HepG2 (cell line): ENCODE measurements at regions not wholly inside any gene's neighbourhood (a gene's known extent, or its start where the extent isn't known, plus 50 kb on each side); places are given as distances from the start of the nearest gene placed in this dataset.

Experiments
- ATAC-seq: fragments of 200-7000 bp; cut with Tn5 transposase; 3 replicates; pipeline ENCODE4 v1.9.1; 2020; ENCODE audit warnings: mild to moderate bottlenecking, moderate library complexity
- BruUV-seq: library from RNA; stranded (reverse); fragments of 400-500 nt; replicated peaks from 2 replicates; lab custom pipeline; 2021; lab: Mats Ljungman, UMichigan
- CTCF ChIA-PET: fragments of 300-600 bp; formaldehyde crosslinking; extraction: SDS; loops from one replicate; lab custom pipeline; 2021; ENCODE audit warnings: low total read pairs, inconsistent platforms, low intra/inter-chr PET ratio; lab: Yijun Ruan, JAX
- POLR2A ChIA-PET: fragments of 350-600 bp; sonication (Branson Sonifier 250); formaldehyde crosslinking; loops from one replicate; lab custom pipeline; 2020; ENCODE audit warnings: antibody characterized with exemption, inconsistent platforms; lab: Yijun Ruan, JAX
- DNase-seq: peaks from one replicate; pipeline ENCODE4 v3.0.0-alpha.2; 2015; ENCODE audit warnings: low spot score
- FAIRE-seq: peaks from 3 replicates; lab custom pipeline; 2011; peaks lifted over from hg19 to GRCh38; lab: Jason Lieb, UNC
- H2AFZ ChIP-seq: one replicate; pipeline ENCODE4 v1.6.1; 2011; ENCODE audit warnings: low read length, inconsistent platforms
- H3K27ac ChIP-seq: fragments of 300-600 bp; 3 replicates; pipeline ENCODE4 v1.8.0; 2011; ENCODE audit warnings: mixed run types, mild to moderate bottlenecking, mixed read lengths, low read length, inconsistent platforms; ENCODE audit not compliant: insufficient read depth; ENCODE audit errors: extremely low read length
- H3K27me3 ChIP-seq, 2 experiments: fragments of 200-600 bp in 1 of 2; 2 replicates in 1 of 2; 3 replicates in 1 of 2; pipeline versions ENCODE4 v1.6.0 to v1.8.0; 2011; ENCODE audit warnings: low read length in 2 of 2, mild to moderate bottlenecking in 2 of 2, moderate library complexity in 2 of 2, inconsistent platforms in 1 of 2; ENCODE audit not compliant: insufficient read depth in 2 of 2, control insufficient read depth in 1 of 2
- H3K36me3 ChIP-seq, 2 experiments: fragments of 200-600 bp in 1 of 2; replicated peaks in 1 of 2; 2 replicates in 1 of 2; 3 replicates in 1 of 2; pipeline versions ENCODE4 v1.5.1 to v1.8.0; 2011; ENCODE audit warnings: low read length in 2 of 2, inconsistent platforms in 1 of 2; ENCODE audit not compliant: insufficient read depth in 2 of 2, control insufficient read depth in 1 of 2
- H3K4me1 ChIP-seq: 2 replicates; pipeline ENCODE4 v1.5.1; 2012; ENCODE audit warnings: low read length, inconsistent platforms; ENCODE audit not compliant: insufficient read depth
- H3K4me2 ChIP-seq: 2 replicates; pipeline ENCODE4 v1.6.0; 2011; ENCODE audit warnings: low read depth, low read length, inconsistent platforms
- H3K4me3 ChIP-seq, 3 experiments: fragments of 200-600 bp in 1 of 3; sonication (generic), shearing (Covaris generic) in 1 of 3; replicated peaks in 1 of 3; 2 replicates each; pipeline ENCODE4 v1.5.1; 2011 to 2016; ENCODE audit warnings: low read length in 3 of 3, inconsistent platforms in 2 of 3, low read depth in 2 of 3, mild to moderate bottlenecking in 2 of 3, control low read depth in 1 of 3, mixed read lengths in 1 of 3; ENCODE audit not compliant: insufficient read depth in 1 of 3
- H3K79me2 ChIP-seq: one replicate; pipeline ENCODE4 v1.6.1; 2011; ENCODE audit warnings: low read length, inconsistent platforms; ENCODE audit not compliant: insufficient read depth
- H3K9ac ChIP-seq: 2 replicates; pipeline ENCODE4 v1.6.0; 2011; ENCODE audit warnings: mild to moderate bottlenecking, low read depth, low read length, inconsistent platforms; ENCODE audit not compliant: insufficient read depth
- H3K9me3 ChIP-seq: 2 replicates; pipeline ENCODE4 v1.5.1; 2012; ENCODE audit warnings: mild to moderate bottlenecking, low read length
- H4K20me1 ChIP-seq: 2 replicates; pipeline ENCODE4 v1.6.0; 2011; ENCODE audit warnings: inconsistent platforms, mild to moderate bottlenecking, low read length, moderate library complexity; ENCODE audit not compliant: insufficient read depth
- CAMTA2 ChIP-seq: sonication (generic); formaldehyde crosslinking; IDR thresholded peaks from 2 replicates; pipeline ENCODE4 v1.4.0; 2020; ENCODE audit warnings: mild to moderate bottlenecking, missing genetic modification reagents, borderline replicate concordance
- CSRNP1 ChIP-seq: sonication (generic); formaldehyde crosslinking; IDR thresholded peaks from 2 replicates; pipeline ENCODE4 v1.8.1; 2023; ENCODE audit warnings: mild to moderate bottlenecking, missing genetic modification reagents
- EEA1 ChIP-seq: sonication (generic); formaldehyde crosslinking; IDR thresholded peaks from 2 replicates; pipeline ENCODE4 v1.5.1; 2020; ENCODE audit warnings: mild to moderate bottlenecking, missing genetic modification reagents, borderline replicate concordance
- IRF2 ChIP-seq: IDR thresholded peaks from 2 replicates; pipeline ENCODE4 v1.6.1; 2018; ENCODE audit warnings: missing genetic modification reagents, missing compliant biosample characterization
- RAD21 ChIP-seq: fragments of 450-650 bp; formaldehyde crosslinking; IDR thresholded peaks from 2 replicates; pipeline ENCODE4 v1.5.0; 2020; ENCODE audit warnings: mild to moderate bottlenecking
- SMARCE1 ChIP-seq: fragments of 450-650 bp; IDR thresholded peaks from 2 replicates; pipeline ENCODE4 v1.6.1; 2017; ENCODE audit warnings: borderline replicate concordance
- XRCC5 ChIP-seq: fragments of 200-400 bp; formaldehyde crosslinking; optimal IDR thresholded peaks from 2 replicates; pipeline ENCODE3; 2017; ENCODE audit warnings: mild to moderate bottlenecking, low read length
- ZBTB7A ChIP-seq: sonication (generic); formaldehyde crosslinking; IDR thresholded peaks from 2 replicates; pipeline ENCODE4 v1.8.0; 2022; ENCODE audit warnings: mild to moderate bottlenecking, missing genetic modification reagents
- ZC3H4 ChIP-seq: sonication (generic); formaldehyde crosslinking; IDR thresholded peaks from 2 replicates; pipeline ENCODE4 v1.4.0; 2020; ENCODE audit warnings: missing genetic modification reagents, borderline replicate concordance
- ZFP82 ChIP-seq: sonication (generic); formaldehyde crosslinking; IDR thresholded peaks from 2 replicates; pipeline ENCODE4 v1.5.1; 2020; ENCODE audit warnings: mild to moderate bottlenecking, missing genetic modification reagents, borderline replicate concordance
- ZNF263 ChIP-seq: sonication (generic); formaldehyde crosslinking; IDR thresholded peaks from 2 replicates; pipeline ENCODE4 v1.4.0; 2020; ENCODE audit warnings: missing genetic modification reagents
- ZNF510 ChIP-seq: sonication (generic); formaldehyde crosslinking; IDR thresholded peaks from 2 replicates; pipeline ENCODE4 v1.4.0; 2020; ENCODE audit warnings: low read depth, mild to moderate bottlenecking, missing genetic modification reagents
- ZNF569 ChIP-seq: sonication (generic); formaldehyde crosslinking; IDR thresholded peaks from 2 replicates; pipeline ENCODE4 v1.5.0; 2020; ENCODE audit warnings: mild to moderate bottlenecking, missing genetic modification reagents, moderate library complexity, borderline replicate concordance
- ZNF619 ChIP-seq: sonication (generic); formaldehyde crosslinking; IDR thresholded peaks from 2 replicates; pipeline ENCODE4 v1.4.0; 2020; ENCODE audit warnings: mild to moderate bottlenecking, missing genetic modification reagents
- ZNF740 ChIP-seq: sonication (generic); formaldehyde crosslinking; IDR thresholded peaks from 2 replicates; pipeline ENCODE4 v1.4.0; 2020; ENCODE audit warnings: missing genetic modification reagents
- WGBS: methylation state at CpG from one replicate; pipeline ENCODE4 v1.1.6; 2017; ENCODE audit warnings: low lambda C conversion rate; 5-methylcytosine and 5-hydroxymethylcytosine counted together
- in situ Hi-C: cut with HindIII; loops from 2 replicates; pipeline ENCODE4 v1.10.0; 2017; ENCODE audit warnings: low pct_unique_long_range_greater_than_20kb; ENCODE audit not compliant: extremely low pct_ligation_motif_present
- intact Hi-C: fragments of 100-400 bp; cut with micrococcal nuclease; formaldehyde crosslinking; loops from one replicate; pipeline ENCODE4 v1.10.0; 2022; ENCODE audit not compliant: unreplicated experiment
- TF ChIP-seq, protein P1 (sequence below): sonication (generic); formaldehyde crosslinking; IDR thresholded peaks from 2 replicates; pipeline ENCODE4 v1.5.1; 2020; ENCODE audit warnings: mild to moderate bottlenecking, missing genetic modification reagents, moderate library complexity
- TF ChIP-seq, protein P2 (sequence below): sonication (generic); formaldehyde crosslinking; conservative IDR thresholded peaks from 2 replicates; pipeline ENCODE4 v1.5.0; 2020; ENCODE audit warnings: missing genetic modification reagents
- TF ChIP-seq, protein P3 (sequence below): sonication (generic); formaldehyde crosslinking; IDR thresholded peaks from 2 replicates; pipeline ENCODE4 v1.8.1; 2023; ENCODE audit warnings: missing genetic modification reagents, inconsistent platforms, borderline replicate concordance

DNA sequence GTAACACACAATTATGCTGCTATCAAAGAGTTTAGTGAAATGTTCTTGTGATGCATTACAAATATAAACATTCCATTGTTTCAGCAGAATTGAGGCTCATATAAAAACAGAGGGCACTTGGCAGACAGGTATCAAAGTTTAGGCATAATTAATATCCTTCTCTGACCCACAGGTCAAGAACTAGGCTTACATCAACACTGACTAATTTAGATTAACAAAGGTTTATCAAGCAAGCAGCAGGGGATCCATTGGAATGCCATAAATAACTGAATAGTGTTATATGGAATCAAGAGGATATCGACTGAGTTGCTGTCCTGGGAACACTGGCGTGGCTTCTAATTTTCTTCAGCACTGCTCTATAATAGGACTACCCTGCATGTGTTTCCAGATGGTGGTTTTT, 414.5 kb upstream of the ARRDC3 start:
- ATAC-seq = no peak
- H4K20me1 ChIP-seq = no peaks in the 10 kb centered on the region
- no peak overlapping the region for H3K4me3 ChIP-seq
- no TSS peak for BruUV-seq
- no peaks in the 10 kb centered on the region for H3K27me3 ChIP-seq
- no peak overlapping the region for H2AFZ ChIP-seq
- in situ Hi-C loops (no loop called here), intact Hi-C loops (no loop called here)
- POLR2A ChIA-PET = no interaction called here
- WGBS = 0% methylated on average over 2 of the region's 2 CpGs
- no peaks in the 10 kb centered on the region for H3K36me3 ChIP-seq
- no peaks in the 10 kb centered on the region; the same call in 1 of the 2 replicates for H3K4me1 ChIP-seq
- CTCF ChIA-PET = no interaction called here
- no peak overlapping the region for H3K27ac ChIP-seq
- FAIRE-seq = no peak
- H3K9me3 ChIP-seq = peaks cover 16% of the 10 kb centered on the region; the same call in 1 of the 2 replicates
- no peak overlapping the region for H3K4me2 ChIP-seq
- no peaks in the 10 kb centered on the region for H3K79me2 ChIP-seq
- H3K9ac ChIP-seq = no peak overlapping the region
- no peak for DNase-seq
- TF ChIP-seq ZNF510 (CRISPR knock-in tag) = no peak
- TF ChIP-seq, protein P1, sequence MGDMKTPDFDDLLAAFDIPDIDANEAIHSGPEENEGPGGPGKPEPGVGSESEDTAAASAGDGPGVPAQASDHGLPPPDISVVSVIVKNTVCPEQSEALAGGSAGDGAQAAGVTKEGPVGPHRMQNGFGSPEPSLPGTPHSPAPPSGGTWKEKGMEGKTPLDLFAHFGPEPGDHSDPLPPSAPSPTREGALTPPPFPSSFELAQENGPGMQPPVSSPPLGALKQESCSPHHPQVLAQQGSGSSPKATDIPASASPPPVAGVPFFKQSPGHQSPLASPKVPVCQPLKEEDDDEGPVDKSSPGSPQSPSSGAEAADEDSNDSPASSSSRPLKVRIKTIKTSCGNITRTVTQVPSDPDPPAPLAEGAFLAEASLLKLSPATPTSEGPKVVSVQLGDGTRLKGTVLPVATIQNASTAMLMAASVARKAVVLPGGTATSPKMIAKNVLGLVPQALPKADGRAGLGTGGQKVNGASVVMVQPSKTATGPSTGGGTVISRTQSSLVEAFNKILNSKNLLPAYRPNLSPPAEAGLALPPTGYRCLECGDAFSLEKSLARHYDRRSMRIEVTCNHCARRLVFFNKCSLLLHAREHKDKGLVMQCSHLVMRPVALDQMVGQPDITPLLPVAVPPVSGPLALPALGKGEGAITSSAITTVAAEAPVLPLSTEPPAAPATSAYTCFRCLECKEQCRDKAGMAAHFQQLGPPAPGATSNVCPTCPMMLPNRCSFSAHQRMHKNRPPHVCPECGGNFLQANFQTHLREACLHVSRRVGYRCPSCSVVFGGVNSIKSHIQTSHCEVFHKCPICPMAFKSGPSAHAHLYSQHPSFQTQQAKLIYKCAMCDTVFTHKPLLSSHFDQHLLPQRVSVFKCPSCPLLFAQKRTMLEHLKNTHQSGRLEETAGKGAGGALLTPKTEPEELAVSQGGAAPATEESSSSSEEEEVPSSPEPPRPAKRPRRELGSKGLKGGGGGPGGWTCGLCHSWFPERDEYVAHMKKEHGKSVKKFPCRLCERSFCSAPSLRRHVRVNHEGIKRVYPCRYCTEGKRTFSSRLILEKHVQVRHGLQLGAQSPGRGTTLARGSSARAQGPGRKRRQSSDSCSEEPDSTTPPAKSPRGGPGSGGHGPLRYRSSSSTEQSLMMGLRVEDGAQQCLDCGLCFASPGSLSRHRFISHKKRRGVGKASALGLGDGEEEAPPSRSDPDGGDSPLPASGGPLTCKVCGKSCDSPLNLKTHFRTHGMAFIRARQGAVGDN (CRISPR knock-in tag) = no peak
- TF ChIP-seq ZNF740 = no peak
- no peak for TF ChIP-seq ZC3H4
- no peak for TF ChIP-seq XRCC5
- no peak for TF ChIP-seq CSRNP1
- no peak for TF ChIP-seq ZNF569 (CRISPR knock-in tag)
- TF ChIP-seq SMARCE1 = no peak
- no peak for TF ChIP-seq ZNF263 (CRISPR knock-in tag)
- no peak for TF ChIP-seq ZNF619 (CRISPR knock-in tag)
- no peak for TF ChIP-seq IRF2 (CRISPR knock-in tag)
- TF ChIP-seq, protein P2, sequence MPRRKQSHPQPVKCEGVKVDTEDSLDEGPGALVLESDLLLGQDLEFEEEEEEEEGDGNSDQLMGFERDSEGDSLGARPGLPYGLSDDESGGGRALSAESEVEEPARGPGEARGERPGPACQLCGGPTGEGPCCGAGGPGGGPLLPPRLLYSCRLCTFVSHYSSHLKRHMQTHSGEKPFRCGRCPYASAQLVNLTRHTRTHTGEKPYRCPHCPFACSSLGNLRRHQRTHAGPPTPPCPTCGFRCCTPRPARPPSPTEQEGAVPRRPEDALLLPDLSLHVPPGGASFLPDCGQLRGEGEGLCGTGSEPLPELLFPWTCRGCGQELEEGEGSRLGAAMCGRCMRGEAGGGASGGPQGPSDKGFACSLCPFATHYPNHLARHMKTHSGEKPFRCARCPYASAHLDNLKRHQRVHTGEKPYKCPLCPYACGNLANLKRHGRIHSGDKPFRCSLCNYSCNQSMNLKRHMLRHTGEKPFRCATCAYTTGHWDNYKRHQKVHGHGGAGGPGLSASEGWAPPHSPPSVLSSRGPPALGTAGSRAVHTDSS (CRISPR knock-in tag) = no peak
- no peak for TF ChIP-seq CAMTA2 (CRISPR knock-in tag)
- TF ChIP-seq EEA1 (CRISPR knock-in tag) = no peak
- TF ChIP-seq, protein P3, sequence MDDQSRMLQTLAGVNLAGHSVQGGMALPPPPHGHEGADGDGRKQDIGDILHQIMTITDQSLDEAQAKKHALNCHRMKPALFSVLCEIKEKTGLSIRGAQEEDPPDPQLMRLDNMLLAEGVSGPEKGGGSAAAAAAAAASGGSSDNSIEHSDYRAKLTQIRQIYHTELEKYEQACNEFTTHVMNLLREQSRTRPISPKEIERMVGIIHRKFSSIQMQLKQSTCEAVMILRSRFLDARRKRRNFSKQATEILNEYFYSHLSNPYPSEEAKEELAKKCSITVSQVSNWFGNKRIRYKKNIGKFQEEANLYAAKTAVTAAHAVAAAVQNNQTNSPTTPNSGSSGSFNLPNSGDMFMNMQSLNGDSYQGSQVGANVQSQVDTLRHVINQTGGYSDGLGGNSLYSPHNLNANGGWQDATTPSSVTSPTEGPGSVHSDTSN (CRISPR knock-in tag) = no peak
- no peak for TF ChIP-seq RAD21 (CRISPR knock-in tag)
- TF ChIP-seq ZFP82 = no peak
- TF ChIP-seq ZBTB7A (CRISPR knock-in tag) = no peak
